ENCODE measurements at regions not wholly inside any gene's neighbourhood (a gene's known extent, or its start where the extent isn't known, plus 50 kb on each side); places are given as distances from the start of the nearest gene placed in this dataset.
A peak's percentile ranks its signal among the peaks of the same experiment; 100 is the strongest.

GRCh38 chr2:43022896-43023295 is 203.5 kb downstream of the ZFP36L2 start:
- TF ChIP-seq EZH2 (IDR thresholded peaks at IDR 0.05; ENCODE audit: low read depth, unreplicated experiment): no peak
- TF ChIP-seq ZNF331 (CRISPR knock-in tag; IDR thresholded peaks at IDR 0.05; ENCODE audit: low read depth): no peak
- no peak for TF ChIP-seq CTCF (conservative IDR thresholded peaks at IDR 0.05; ENCODE audit: low read depth in 2 of 2)
- no peak for TF ChIP-seq ZNF462 (CRISPR knock-in tag; IDR thresholded peaks at IDR 0.05)
- no peak for TF ChIP-seq ETS1 (IDR thresholded peaks at IDR 0.05)
- no peak for TF ChIP-seq NANOG (IDR thresholded peaks at IDR 0.05; ENCODE audit: borderline replicate concordance)
- no peak for TF ChIP-seq POLR2AphosphoS5 (IDR thresholded peaks at IDR 0.05; ENCODE audit: low read depth)
- TF ChIP-seq JUNB (IDR thresholded peaks at IDR 0.05; ENCODE audit: unreplicated experiment): no peak
- no peak for TF ChIP-seq EZH2phosphoT487 (IDR thresholded peaks at IDR 0.05; ENCODE audit: unreplicated experiment)
- no peak for TF ChIP-seq REST (IDR thresholded peaks at IDR 0.05; ENCODE audit: unreplicated experiment)
- no peak for TF ChIP-seq CREB1 (CRISPR knock-in tag; IDR thresholded peaks at IDR 0.05; ENCODE audit: low read depth)
- no peak for TF ChIP-seq ZNF114 (CRISPR knock-in tag; IDR thresholded peaks at IDR 0.05)
- TF ChIP-seq STAT1 (IDR thresholded peaks at IDR 0.05; ENCODE audit: unreplicated experiment): no peak
- H3K9me2 ChIP-seq (ENCODE audit: insufficient read depth): no peaks in the 10 kb centered on the region
- no peak for ATAC-seq
- H3K4me1 Mint-ChIP-seq: peaks cover 11% of the 10 kb centered on the region
- no peaks in the 10 kb centered on the region for H3K79me2 ChIP-seq (replicated peaks; ENCODE audit: insufficient read depth)
- DNase-seq (ENCODE audit: low spot score): no peak
- peaks cover 8% of the 10 kb centered on the region for H3K27me3 Mint-ChIP-seq (ENCODE audit: insufficient read depth, low read depth, poor library complexity)
- H3K9me3 Mint-ChIP-seq: peaks cover 24% of the 10 kb centered on the region
- no peak overlapping the region for H3K27ac Mint-ChIP-seq
- H2AFZ ChIP-seq: 0 out of 2 replicates have a peak overlapping the region, but pooled peaks have one; percentile 43
- no peak overlapping the region for H3K4me3 ChIP-seq
- H3K4me2 ChIP-seq: no peak overlapping the region
- no peak overlapping the region for H3K27ac ChIP-seq (ENCODE audit: low read depth)
- H4K20me1 ChIP-seq (replicated peaks; ENCODE audit: insufficient read depth): no peaks in the 10 kb centered on the region
- H3F3A ChIP-seq (replicated peaks; ENCODE audit: low read depth): no peaks in the 10 kb centered on the region
- H3K36me3 Mint-ChIP-seq (ENCODE audit: low read depth): peaks cover 10% of the 10 kb centered on the region; the same call in 2 of the 3 replicates
- no peaks in the 10 kb centered on the region for H3K27me3 ChIP-seq (ENCODE audit: insufficient read depth)
- H3K4me1 ChIP-seq (ENCODE audit: insufficient read depth): peaks cover 4% of the 10 kb centered on the region; the same call in 1 of the 2 replicates
- no peak overlapping the region for H3K4me3 Mint-ChIP-seq
- H3K36me3 ChIP-seq (ENCODE audit: insufficient read depth): no peaks in the 10 kb centered on the region

Data from GM23338 (cell line).